Glomerular visceral epithelial cell (primary cell): ENCODE measurements at regions not wholly inside any gene's neighbourhood (a gene's known extent, or its start where the extent isn't known, plus 50 kb on each side); places are given as distances from the start of the nearest gene placed in this dataset.
A peak's percentile ranks its signal among the peaks of the same experiment; 100 is the strongest.
"Not testable (repeated sequence)": the region's sequence is repeated elsewhere in the genome, so short reads cannot be mapped to it uniquely, and the experiment has no call there.

Experiments used
- DNase-seq: peaks from one replicate; pipeline ENCODE4 v3.0.0-alpha.2; 2016; ENCODE audit errors: extremely low spot score

GRCh38 chr10:8128511-8128910, 74.0 kb downstream of the GATA3 start:
- DNase-seq, result no peak

GRCh38 chr10:8129438-8129837, 75.0 kb downstream of the GATA3 start:
- DNase-seq, result no peak

DNA sequence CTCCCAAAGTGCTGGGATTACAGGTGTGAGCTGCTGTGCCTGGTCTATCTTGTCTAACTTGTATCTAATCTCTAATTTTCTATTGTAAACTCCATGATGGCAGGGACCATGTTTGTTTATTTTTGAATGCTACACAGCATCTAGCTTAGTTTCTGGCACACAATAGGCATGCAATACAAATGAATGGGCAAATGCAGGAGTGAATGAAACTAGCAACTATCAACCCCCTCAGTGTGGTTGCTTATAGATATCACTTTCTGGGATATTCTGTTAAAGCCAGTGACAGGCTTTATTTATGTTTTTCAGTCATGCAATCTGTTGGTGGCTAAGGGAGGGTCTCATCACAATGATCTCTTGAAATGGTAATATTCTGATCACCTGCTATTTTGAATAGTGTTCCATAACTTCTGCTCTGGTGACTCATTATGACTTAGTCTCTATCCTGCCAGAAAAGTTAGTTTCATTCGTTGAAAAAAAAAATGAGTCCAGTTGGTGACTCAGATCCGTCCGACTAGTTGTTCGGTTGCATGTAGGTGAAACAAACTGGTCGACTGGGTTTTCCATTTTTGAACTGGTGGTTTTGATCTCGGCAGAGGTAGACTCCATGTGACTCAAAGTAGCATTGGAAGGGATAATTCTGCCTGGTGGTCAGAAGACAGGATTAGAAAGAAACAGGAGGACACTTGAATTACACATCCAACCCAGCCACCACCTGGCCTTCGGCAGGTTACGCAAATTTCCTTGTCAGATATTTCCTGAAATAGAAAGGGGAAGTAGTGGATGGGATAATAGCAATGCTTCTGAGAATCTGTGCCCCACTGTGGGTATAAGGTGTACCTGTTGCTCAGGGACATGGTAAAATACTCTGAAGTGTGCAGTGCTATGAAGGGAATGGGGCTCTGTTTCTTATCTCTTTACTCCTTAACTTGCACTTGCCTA, 76.8 kb downstream of the GATA3 start:
- DNase-seq, result no peak

DNA sequence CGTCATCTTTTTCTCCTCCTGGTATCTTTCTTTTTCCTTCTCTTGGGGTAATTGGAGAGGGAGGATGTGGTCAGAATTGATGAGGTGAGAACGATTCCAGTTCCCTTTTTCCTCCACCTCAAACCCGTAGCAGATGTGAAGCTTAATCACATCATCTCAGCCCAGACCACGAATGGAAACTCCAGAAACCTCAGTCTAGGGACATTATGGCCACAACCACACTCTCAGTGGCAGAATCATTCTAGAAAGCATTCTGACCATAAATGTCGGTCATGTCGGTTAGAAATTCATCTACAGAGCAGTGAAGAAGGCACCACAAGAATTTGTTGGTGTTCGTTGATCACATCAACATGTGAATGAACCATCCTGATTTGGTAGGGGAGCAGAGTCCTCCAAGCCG, 78.7 kb downstream of the GATA3 start:
- DNase-seq, result no peak

DNA sequence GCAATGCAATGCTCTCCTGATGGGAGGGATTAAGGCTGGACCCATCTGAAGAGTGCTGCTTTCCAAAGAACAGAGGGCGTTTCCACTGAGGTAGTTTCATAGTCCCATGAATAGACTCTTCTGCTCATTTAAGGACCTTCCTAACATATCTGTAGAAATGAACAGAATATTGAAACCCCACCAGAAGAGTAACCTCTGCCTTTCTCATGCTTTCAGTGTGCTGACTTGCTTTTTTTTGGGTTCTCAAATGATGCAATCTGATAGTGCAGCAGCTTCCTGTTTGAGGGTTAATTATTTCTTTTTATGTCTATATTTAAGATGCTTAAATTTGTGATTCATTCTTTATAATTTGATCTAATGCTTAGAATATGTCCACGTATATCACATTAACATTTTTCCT, 82.2 kb downstream of the GATA3 start:
- DNase-seq, result no peak

GRCh38 chr10:8137272-8137681, 82.8 kb downstream of the GATA3 start:
- DNase-seq, result no peak

DNA sequence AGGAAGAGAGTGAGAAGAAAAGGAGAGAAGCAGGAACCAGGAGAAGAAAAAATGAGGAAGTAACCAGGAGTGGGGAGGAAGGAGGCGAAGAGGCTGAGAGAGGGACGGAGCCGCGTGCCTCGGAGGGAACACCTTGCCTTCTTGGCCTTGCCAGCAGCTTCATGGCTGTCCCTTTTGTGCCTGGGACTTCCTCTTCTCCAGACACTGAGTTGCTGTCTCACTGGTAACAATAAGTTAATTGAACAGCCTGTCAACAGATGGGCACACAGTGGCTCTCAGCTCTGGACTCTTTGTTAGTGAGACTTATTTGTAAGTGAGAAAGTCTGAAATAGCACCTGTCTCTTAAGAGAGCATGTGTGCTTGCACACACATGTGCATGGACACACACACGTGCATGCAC, 83.2 kb downstream of the GATA3 start:
- DNase-seq, result no peak

GRCh38 chr10:8138471-8138870, 84.0 kb downstream of the GATA3 start:
- DNase-seq, result no peak

- no peak for DNase-seq
Measured at GRCh38 chr10:8144496-8144895, 90.0 kb downstream of the GATA3 start.

DNA sequence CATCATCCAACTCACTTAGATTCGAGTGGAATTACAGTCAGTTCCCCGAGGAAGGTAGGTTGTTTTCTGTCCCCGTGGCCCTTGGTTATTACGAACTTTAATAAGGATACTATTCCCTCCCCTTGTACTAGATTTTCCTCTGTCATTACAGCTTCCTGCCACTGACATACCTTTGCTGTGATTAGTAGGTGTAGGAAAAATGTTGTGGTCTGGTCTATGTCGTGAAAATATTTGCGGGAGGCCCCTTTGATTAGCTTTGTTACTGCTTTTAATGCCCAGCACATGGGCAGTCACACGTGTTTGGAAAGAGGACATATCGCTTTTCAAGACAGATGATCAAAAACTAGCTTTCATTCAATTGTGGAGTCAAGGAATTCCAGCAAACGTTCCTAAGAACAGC, 92.2 kb downstream of the GATA3 start:
- DNase-seq, result peak; percentile 3

GRCh38 chr10:8149991-8150390, 95.5 kb downstream of the GATA3 start:
- no peak for DNase-seq

DNA sequence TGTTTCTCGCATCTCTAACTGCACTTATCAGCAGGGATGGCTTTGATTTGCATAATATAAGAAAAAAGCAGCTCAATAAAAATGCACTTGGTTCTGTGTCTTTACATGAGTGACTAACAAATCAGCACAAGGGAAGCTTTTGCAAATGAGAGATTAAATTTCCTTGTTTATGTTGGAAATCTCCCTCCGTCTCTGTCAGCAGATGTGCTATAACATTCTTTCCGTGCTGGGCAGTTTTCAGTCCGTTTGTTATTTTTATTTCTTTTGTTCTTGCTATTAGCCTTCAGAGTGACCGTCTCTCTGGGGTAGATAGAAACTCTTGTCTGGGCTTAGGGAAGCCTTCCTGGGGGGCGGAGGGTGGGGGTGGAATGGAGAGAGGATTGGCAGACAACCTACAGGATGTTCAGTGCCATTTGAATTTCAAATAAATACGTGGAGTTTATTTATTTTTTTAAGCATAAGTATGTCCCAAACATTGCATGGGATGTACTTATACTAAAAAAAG, 96.0 kb downstream of the GATA3 start:
- no peak for DNase-seq

GRCh38 chr10:8151086-8151485, 96.6 kb downstream of the GATA3 start:
- DNase-seq, result no peak

GRCh38 chr10:8156918-8157317, 102.4 kb downstream of the GATA3 start:
- DNase-seq, result no peak

- no peak for DNase-seq
Measured at GRCh38 chr10:8158193-8159071, 103.9 kb downstream of the GATA3 start.

DNA sequence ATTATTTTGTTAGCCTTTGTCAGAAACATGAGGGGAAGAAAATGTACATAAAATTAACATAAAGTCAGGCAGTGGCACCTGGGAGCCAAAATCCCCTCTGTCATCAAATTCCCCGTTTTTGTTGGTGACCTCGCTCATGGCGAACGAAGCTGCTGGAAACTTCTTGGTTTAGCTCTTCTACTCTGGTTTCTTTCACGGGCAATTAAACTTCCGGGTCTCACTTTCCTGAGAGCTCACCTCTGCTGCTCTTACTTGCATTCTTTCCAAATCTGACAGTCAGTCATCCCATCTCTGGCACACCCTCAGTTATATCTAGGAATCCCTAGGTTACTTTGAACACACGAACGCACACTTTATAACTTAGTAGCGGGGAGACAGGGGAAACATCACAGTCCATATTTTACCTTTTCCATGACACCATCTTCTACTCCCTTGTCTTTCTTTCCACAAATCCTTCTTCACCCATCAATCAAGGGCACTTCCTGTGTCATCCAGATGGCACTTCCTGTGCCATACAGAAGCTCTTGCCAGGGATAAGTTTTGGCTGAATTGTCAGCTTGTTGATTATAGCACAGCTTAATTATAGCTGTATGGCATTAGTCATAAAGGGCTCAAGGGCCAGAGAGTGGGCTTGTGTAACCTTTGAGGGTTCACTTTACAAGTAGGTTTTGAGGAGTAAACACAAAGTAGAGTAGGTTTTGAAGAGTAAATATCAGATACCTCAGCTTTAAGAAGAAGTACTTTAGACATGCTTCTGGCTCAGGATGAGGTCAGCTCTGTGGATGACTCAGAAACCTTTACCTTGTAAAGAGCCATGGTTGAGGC, 105.1 kb downstream of the GATA3 start:
- DNase-seq, result no peak

DNA sequence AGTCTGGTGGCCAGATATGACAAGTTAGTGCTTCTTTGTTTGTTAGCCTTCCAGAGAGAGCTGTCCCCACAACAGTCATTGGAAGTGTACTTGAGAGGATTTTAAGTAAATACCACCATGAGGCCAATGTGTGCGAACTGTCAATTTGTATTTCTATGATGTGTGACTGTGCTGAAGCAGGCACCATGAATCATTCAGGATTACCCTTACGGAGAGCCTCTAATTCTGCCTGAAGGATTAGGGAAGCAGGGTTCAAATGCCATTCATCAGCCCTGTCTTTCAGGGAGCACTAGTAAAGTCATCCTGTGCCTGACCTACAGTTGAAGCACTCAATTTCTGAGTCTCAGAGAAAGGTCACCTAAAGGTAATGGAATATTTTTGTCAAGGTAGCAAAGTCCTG, 109.3 kb downstream of the GATA3 start:
- DNase-seq, result no peak

GRCh38 chr10:8164640-8165039, 110.2 kb downstream of the GATA3 start:
- not testable (repeated sequence) for DNase-seq

DNA sequence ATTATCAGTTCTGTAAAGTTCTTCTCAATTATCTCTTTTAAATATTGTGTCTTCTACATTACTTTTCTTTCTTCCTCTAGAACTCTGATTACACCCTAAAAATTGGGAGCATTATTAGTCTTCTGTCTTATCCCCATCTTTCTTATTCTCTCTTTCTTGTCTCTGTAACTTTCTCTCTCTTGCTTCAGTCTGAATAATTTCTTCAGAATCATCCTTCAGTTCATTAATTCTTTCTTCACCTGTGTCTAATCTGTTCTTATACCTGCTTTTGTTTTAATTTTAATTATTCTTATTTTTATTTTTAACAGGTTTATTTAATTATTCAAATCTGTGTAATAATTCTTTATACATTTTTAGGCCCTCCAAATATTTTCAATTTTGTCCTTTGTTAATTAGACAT, 114.3 kb downstream of the GATA3 start:
- DNase-seq, result no peak

GRCh38 chr10:8171008-8171407, 116.5 kb downstream of the GATA3 start:
- no peak for DNase-seq

DNA sequence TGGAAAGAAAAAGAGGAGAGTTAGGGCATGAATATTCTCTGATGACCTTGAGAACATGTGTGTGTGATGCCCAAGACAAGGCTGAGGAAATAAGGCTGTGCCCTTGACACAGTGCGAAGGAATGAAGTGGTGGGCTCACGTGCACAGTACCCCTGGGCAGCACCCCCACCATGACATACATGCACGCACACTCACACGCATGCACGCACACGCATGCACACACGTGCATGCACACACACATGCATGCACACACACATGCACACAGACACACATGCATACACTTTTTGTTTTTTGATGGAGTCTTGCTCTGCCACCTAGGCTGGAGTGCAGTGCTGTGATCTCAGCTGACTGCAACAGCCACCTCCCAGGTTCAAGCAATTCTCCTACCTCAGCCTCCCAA, 118.1 kb downstream of the GATA3 start:
- no peak for DNase-seq
